MM.1S (cell line): ENCODE measurements at regions not wholly inside any gene's neighbourhood (a gene's known extent, or its start where the extent isn't known, plus 50 kb on each side); places are given as distances from the start of the nearest gene placed in this dataset.

Experiments
- DNase-seq: peaks from one replicate; pipeline ENCODE4 v3.0.0-alpha.2; 2015
- H2AFZ ChIP-seq: fragments of 300-600 bp; sonication (generic); 2 replicates; pipeline ENCODE4 v1.6.0; 2016; ENCODE audit warnings: antibody characterized with exemption, low read length
- H3F3A ChIP-seq: fragments of 300-600 bp; sonication (generic); 2 replicates; pipeline ENCODE4 v1.6.1; 2016; ENCODE audit warnings: mild to moderate bottlenecking, antibody characterized with exemption, low read length, moderate library complexity, mixed read lengths; ENCODE audit not compliant: insufficient read depth
- H3K27ac ChIP-seq: fragments of 300-600 bp; sonication (generic); 2 replicates; pipeline ENCODE4 v1.5.1; 2016; ENCODE audit warnings: mild to moderate bottlenecking, low read length
- H3K27me3 ChIP-seq: fragments of 300-600 bp; sonication (generic); replicated peaks from 2 replicates; pipeline ENCODE4 v1.6.0; 2016; ENCODE audit warnings: low read length; ENCODE audit not compliant: insufficient read depth
- H3K36me3 ChIP-seq: fragments of 300-600 bp; sonication (generic); replicated peaks from 2 replicates; pipeline ENCODE4 v1.6.1; 2016; ENCODE audit warnings: mild to moderate bottlenecking, low read length, mixed read lengths; ENCODE audit not compliant: insufficient read depth
- H3K4me1 ChIP-seq: fragments of 300-600 bp; sonication (generic); 2 replicates; pipeline ENCODE4 v1.6.1; 2016; ENCODE audit warnings: low read length, mixed read lengths
- H3K4me2 ChIP-seq: fragments of 300-600 bp; sonication (generic); 2 replicates; pipeline ENCODE4 v1.6.0; 2016; ENCODE audit warnings: low read depth, low read length
- H3K4me3 ChIP-seq: fragments of 300-600 bp; sonication (generic); 2 replicates; pipeline ENCODE4 v1.5.1; 2016; ENCODE audit warnings: low read length, mixed read lengths
- H3K79me2 ChIP-seq: fragments of 300-600 bp; sonication (generic); 2 replicates; pipeline ENCODE4 v1.6.1; 2016; ENCODE audit warnings: mixed run types, low read length, mixed read lengths
- H3K9ac ChIP-seq: fragments of 300-600 bp; sonication (generic); 2 replicates; pipeline ENCODE4 v1.6.1; 2016; ENCODE audit warnings: low read length, mixed read lengths
- H3K9me2 ChIP-seq: fragments of 300-600 bp; sonication (generic); replicated peaks from 2 replicates; pipeline ENCODE4 v1.6.1; 2016; ENCODE audit warnings: mild to moderate bottlenecking, low read length, mixed read lengths; ENCODE audit not compliant: insufficient read depth
- H3K9me3 ChIP-seq: fragments of 300-600 bp; sonication (generic); replicated peaks from 2 replicates; pipeline ENCODE4 v1.6.1; 2016; ENCODE audit warnings: mild to moderate bottlenecking, low read length, mixed read lengths; ENCODE audit not compliant: insufficient read depth
- H4K20me1 ChIP-seq: fragments of 300-600 bp; sonication (generic); 2 replicates; pipeline ENCODE4 v1.6.1; 2016; ENCODE audit warnings: mild to moderate bottlenecking, low read length, moderate library complexity, mixed read lengths; ENCODE audit not compliant: insufficient read depth
- EZH2 ChIP-seq: fragments of 300-600 bp; sonication (generic); optimal IDR thresholded peaks from 2 replicates; pipeline ENCODE3; 2017; ENCODE audit warnings: low read depth, mild to moderate bottlenecking, antibody characterized with exemption, low read length, mixed read lengths
- EZH2phosphoT487 ChIP-seq: fragments of 300-600 bp; sonication (generic); IDR thresholded peaks from 2 replicates; pipeline ENCODE4 v1.6.1; 2018; ENCODE audit warnings: antibody characterized with exemption, low read length
- TF ChIP-seq, protein P1 (sequence below): fragments of 300-600 bp; sonication (generic); IDR thresholded peaks from 2 replicates; pipeline ENCODE4 v1.5.1; 2016; ENCODE audit warnings: antibody characterized with exemption, low read length, mixed read lengths

GRCh38 chr2:236399409-236399808, 135.2 kb upstream of the ASB18 start:
- H2AFZ ChIP-seq: no peak overlapping the region
- H3F3A ChIP-seq: no peaks in the 10 kb centered on the region
- no peak for TF ChIP-seq EZH2
- TF ChIP-seq EZH2phosphoT487: no peak
- TF ChIP-seq, protein P1, sequence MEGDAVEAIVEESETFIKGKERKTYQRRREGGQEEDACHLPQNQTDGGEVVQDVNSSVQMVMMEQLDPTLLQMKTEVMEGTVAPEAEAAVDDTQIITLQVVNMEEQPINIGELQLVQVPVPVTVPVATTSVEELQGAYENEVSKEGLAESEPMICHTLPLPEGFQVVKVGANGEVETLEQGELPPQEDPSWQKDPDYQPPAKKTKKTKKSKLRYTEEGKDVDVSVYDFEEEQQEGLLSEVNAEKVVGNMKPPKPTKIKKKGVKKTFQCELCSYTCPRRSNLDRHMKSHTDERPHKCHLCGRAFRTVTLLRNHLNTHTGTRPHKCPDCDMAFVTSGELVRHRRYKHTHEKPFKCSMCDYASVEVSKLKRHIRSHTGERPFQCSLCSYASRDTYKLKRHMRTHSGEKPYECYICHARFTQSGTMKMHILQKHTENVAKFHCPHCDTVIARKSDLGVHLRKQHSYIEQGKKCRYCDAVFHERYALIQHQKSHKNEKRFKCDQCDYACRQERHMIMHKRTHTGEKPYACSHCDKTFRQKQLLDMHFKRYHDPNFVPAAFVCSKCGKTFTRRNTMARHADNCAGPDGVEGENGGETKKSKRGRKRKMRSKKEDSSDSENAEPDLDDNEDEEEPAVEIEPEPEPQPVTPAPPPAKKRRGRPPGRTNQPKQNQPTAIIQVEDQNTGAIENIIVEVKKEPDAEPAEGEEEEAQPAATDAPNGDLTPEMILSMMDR: no peak
- no peaks in the 10 kb centered on the region for H3K27me3 ChIP-seq
- no peaks in the 10 kb centered on the region for H3K9me3 ChIP-seq
- H3K4me1 ChIP-seq: no peaks in the 10 kb centered on the region
- H3K9ac ChIP-seq: no peak overlapping the region
- H3K4me2 ChIP-seq: no peak overlapping the region
- no peak overlapping the region for H3K4me3 ChIP-seq
- no peaks in the 10 kb centered on the region for H3K79me2 ChIP-seq
- no peak overlapping the region for H3K27ac ChIP-seq
- no peaks in the 10 kb centered on the region for H3K36me3 ChIP-seq
- H4K20me1 ChIP-seq: no peaks in the 10 kb centered on the region
- no peak for DNase-seq
- H3K9me2 ChIP-seq: no peaks in the 10 kb centered on the region

- Histone ChIP-seq H3K9ac (no peak overlapping the region), H3K27me3 (no peaks in the 10 kb centered on the region), H3F3A (no peaks in the 10 kb centered on the region), H3K9me2 (no peaks in the 10 kb centered on the region), H2AFZ (no peak overlapping the region), H3K27ac (no peak overlapping the region), H3K36me3 (no peaks in the 10 kb centered on the region), H3K9me3 (no peaks in the 10 kb centered on the region), H3K79me2 (no peaks in the 10 kb centered on the region), H3K4me1 (no peaks in the 10 kb centered on the region), H4K20me1 (no peaks in the 10 kb centered on the region), H3K4me2 (no peak overlapping the region), H3K4me3 (no peak overlapping the region)
- DNase-seq: no peak
- TF ChIP-seq EZH2 (no peak), EZH2phosphoT487 (no peak)
- TF ChIP-seq, protein P1: no peak
These were observed 135.9 kb upstream of the ASB18 start for GRCh38 chr2:236400046-236400574.

- no peaks in the 10 kb centered on the region for H3K9me2 ChIP-seq
- no peak overlapping the region for H3K4me3 ChIP-seq
- H3K9ac ChIP-seq: no peak overlapping the region
- no peaks in the 10 kb centered on the region for H3K36me3 ChIP-seq
- H3K27me3 ChIP-seq: no peaks in the 10 kb centered on the region
- no peak overlapping the region for H3K4me2 ChIP-seq
- no peaks in the 10 kb centered on the region for H3K4me1 ChIP-seq
- DNase-seq: no peak
- H3F3A ChIP-seq: no peaks in the 10 kb centered on the region
- H3K79me2 ChIP-seq: no peaks in the 10 kb centered on the region
- H3K9me3 ChIP-seq: no peaks in the 10 kb centered on the region
- H2AFZ ChIP-seq: no peak overlapping the region
- H4K20me1 ChIP-seq: no peaks in the 10 kb centered on the region
- TF ChIP-seq EZH2phosphoT487 (no peak), EZH2 (no peak)
- TF ChIP-seq, protein P1: no peak
- no peak overlapping the region for H3K27ac ChIP-seq
These were observed 136.6 kb upstream of the ASB18 start for GRCh38 chr2:236400594-236401360.
